ENCODE measurements at regions not wholly inside any gene's neighbourhood (a gene's known extent, or its start where the extent isn't known, plus 50 kb on each side); places are given as distances from the start of the nearest gene placed in this dataset.
"Not testable (repeated sequence)": the region's sequence is repeated elsewhere in the genome, so short reads cannot be mapped to it uniquely, and the experiment has no call there.

- DNase-seq (ENCODE audit: low spot score): not testable (repeated sequence)
Observed at GRCh38 chr1:95167503-95167902, 50.3 kb downstream of the TLCD4 start.

- no peak for DNase-seq (ENCODE audit: low spot score)
Observed at GRCh38 chr1:95168028-95168427, 50.9 kb downstream of the TLCD4 start.

- DNase-seq (ENCODE audit: low spot score): no peak
Observed at GRCh38 chr1:95168761-95169351, 51.7 kb downstream of the TLCD4 start.

GRCh38 chr1:95169548-95169947, 52.4 kb downstream of the TLCD4 start:
- DNase-seq (ENCODE audit: low spot score): no peak

GRCh38 chr1:95171270-95172245, 54.4 kb downstream of the TLCD4 start:
- DNase-seq (ENCODE audit: low spot score): no peak

GRCh38 chr1:95176861-95177260, 57.1 kb upstream of the RWDD3 start:
- no peak for DNase-seq (ENCODE audit: low spot score)

- DNase-seq (ENCODE audit: low spot score): peak; percentile 19
Observed at GRCh38 chr1:95179205-95179986, 54.6 kb upstream of the RWDD3 start.

GRCh38 chr1:95180371-95180770, 53.6 kb upstream of the RWDD3 start:
- no peak for DNase-seq (ENCODE audit: low spot score)

GRCh38 chr1:95181096-95181495, 52.9 kb upstream of the RWDD3 start:
- no peak for DNase-seq (ENCODE audit: low spot score)

- DNase-seq (ENCODE audit: low spot score): peak; percentile 54
Observed at GRCh38 chr1:95183952-95184351, 50.1 kb upstream of the RWDD3 start.

Measured in globus pallidus (tissue), 1 donor.